Motor neuron (in vitro differentiated cells): ENCODE measurements at regions not wholly inside any gene's neighbourhood (a gene's known extent, or its start where the extent isn't known, plus 50 kb on each side); places are given as distances from the start of the nearest gene placed in this dataset.
"Not testable (repeated sequence)": the region's sequence is repeated elsewhere in the genome, so short reads cannot be mapped to it uniquely, and the experiment has no call there.

Experiments used
- ATAC-seq, 8 experiments: fragments of 200-7000 bp; cut with Tn5 transposase; replicated peaks in 6 of 8; 2 replicates each; pipeline ENCODE4 v1.8.0; 2021; ENCODE audit warnings: mild to moderate bottlenecking in 8 of 8, moderate library complexity in 8 of 8
- H3K27ac ChIP-seq, 2 donors: fragments of 250-450 bp; sonication (Bioruptor Pico); 2 replicates each; pipeline ENCODE4 v1.9.0; 2021; ENCODE audit warnings: antibody characterized with exemption in 2 of 2, mild to moderate bottlenecking in 2 of 2, moderate library complexity in 1 of 2
- H3K4me1 ChIP-seq, 2 donors: fragments of 250-450 bp; sonication (Bioruptor Pico); replicated peaks in 1 of 2; 2 replicates each; pipeline ENCODE4 v1.6.1; 2021; ENCODE audit warnings: antibody characterized with exemption in 2 of 2, mild to moderate bottlenecking in 2 of 2, moderate library complexity in 1 of 2
- H3K4me3 ChIP-seq, 5 donors: fragments of 250-450 bp; sonication (Bioruptor Pico); 2 replicates each; pipeline ENCODE4 v1.9.0; 2021; ENCODE audit warnings: antibody characterized with exemption in 5 of 5, mild to moderate bottlenecking in 5 of 5, moderate library complexity in 4 of 5
- WGBS, 10 experiments: fragments of 450-650 bp; shearing (Covaris generic); methylation state at CpG; one replicate each; pipeline ENCODE4 v1.0.0; 2022; 5-methylcytosine and 5-hydroxymethylcytosine counted together
- in situ Hi-C, 9 experiments: fragments of 400-800 bp; cut with MboI; loops; one replicate each; pipeline ENCODE4 v1.15.0; 2021; ENCODE audit warnings: low sequenced_read_pairs in 9 of 9, low pct_unique_long_range_greater_than_20kb in 2 of 9; ENCODE audit not compliant: unreplicated experiment in 9 of 9

DNA sequence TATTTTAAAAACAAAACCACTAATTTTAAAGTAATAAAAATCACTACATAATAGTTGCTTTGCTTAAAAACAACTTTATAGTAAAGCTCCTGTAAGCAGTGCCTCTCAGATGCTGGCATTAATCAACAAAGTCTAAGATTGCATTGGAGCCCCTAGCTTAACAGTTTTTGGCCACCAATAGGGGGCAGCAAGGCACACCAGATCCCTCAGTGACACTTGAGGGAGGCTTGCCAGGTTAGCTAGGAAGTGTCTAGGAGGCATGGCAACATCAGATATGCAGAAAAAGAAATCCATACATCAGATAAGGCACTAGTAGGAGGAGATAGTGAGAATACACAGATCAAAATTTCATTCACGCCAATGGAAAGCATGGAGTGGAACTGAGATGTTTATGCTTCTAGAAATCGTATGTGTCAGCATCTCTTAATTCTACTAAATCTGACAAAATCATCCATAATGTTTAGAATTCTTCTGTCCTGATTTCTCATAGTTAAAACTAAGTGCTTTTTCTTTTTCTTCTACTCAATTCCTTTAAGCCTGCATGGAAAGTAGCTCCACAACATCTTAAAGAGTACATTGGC, 73.6 kb upstream of the PAM start:
- Histone ChIP-seq H3K27ac (no peak overlapping the region), H3K4me1 (no peaks in the 10 kb centered on the region), H3K4me3 (no peak overlapping the region)
- peak; percentile 84 to 98 (median 92) for ATAC-seq
- WGBS, 10 experiments = 25 to 100% (median 59%) methylated on average over 1 to 2 of the region's 2 CpGs; no CpG with 5 or more reads in 2 of the 10 experiments
- in situ Hi-C loops = loop anchor here in 1 of 9 experiments (25.0 kb wide), 1 partner anchor 106 kb away; no protein-coding TSS in a partner anchor

DNA sequence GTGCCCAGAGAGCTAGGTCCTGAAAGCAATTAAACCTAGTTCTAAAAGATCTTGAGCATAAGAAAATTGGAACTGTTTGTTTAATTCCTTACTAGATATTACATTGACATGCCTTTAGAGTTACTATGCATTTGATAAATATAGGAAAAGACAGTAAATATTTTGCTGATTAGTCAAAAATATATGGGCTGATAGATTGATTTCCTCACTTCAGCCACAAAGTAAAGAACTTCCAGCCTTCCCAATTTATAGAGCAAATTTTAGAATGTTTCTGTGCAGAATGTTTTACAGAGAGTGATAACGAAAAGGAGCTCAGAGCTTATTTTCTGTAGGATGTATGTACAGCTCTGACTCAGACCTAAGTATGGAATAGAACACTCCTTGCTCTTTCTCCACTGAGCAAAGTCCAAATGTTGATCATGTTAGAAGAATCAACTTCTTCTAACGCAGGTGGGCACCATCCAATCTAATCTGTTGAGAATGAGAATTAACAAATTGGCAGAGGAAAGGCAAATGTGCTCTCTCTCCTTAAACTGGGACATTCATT, 72.9 kb upstream of the PAM start:
- ATAC-seq = no peak
- 73 to 100% (median 91%) methylated on average over 1 to 2 of the region's 2 CpGs; no CpG with 5 or more reads in 2 of the 10 experiments for WGBS, 10 experiments
- no peaks in the 10 kb centered on the region for H3K4me1 ChIP-seq
- in situ Hi-C loops = loop anchor here in 1 of 9 experiments (25.0 kb wide), 1 partner anchor 105 kb away; no protein-coding TSS in a partner anchor
- no peak overlapping the region for H3K4me3 ChIP-seq
- no peak overlapping the region for H3K27ac ChIP-seq

DNA sequence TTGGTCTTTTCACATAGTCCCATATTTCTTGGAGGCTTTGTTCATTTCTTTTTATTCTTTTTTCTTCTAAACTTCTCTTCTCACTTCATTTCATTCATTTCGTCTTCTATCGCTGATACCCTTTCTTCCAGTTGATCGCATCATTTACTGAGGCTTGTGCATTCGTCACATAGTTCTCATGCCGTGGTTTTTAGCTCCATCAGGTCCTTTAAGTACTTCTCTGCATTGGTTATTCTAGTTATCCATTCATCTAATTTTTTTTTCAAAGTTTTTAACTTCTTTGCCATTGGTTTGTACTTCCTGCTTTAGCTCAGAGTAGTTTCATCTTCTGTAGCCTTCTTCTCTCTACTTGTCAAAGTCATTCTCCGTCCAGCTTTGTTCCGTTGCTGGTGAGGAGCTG, 67.0 kb upstream of the PAM start:
- H3K4me1 ChIP-seq, H3K27ac ChIP-seq, ATAC-seq, H3K4me3 ChIP-seq: not testable (repeated sequence)
- WGBS, 10 experiments = 64 to 100% (median 94%) methylated on average over 3 to 7 of the region's 7 CpGs; no CpG with 5 or more reads in 1 of the 10 experiments
- in situ Hi-C loops = loop anchor here in 1 of 9 experiments (25.0 kb wide), 1 partner anchor 99 kb away; no protein-coding TSS in a partner anchor

DNA sequence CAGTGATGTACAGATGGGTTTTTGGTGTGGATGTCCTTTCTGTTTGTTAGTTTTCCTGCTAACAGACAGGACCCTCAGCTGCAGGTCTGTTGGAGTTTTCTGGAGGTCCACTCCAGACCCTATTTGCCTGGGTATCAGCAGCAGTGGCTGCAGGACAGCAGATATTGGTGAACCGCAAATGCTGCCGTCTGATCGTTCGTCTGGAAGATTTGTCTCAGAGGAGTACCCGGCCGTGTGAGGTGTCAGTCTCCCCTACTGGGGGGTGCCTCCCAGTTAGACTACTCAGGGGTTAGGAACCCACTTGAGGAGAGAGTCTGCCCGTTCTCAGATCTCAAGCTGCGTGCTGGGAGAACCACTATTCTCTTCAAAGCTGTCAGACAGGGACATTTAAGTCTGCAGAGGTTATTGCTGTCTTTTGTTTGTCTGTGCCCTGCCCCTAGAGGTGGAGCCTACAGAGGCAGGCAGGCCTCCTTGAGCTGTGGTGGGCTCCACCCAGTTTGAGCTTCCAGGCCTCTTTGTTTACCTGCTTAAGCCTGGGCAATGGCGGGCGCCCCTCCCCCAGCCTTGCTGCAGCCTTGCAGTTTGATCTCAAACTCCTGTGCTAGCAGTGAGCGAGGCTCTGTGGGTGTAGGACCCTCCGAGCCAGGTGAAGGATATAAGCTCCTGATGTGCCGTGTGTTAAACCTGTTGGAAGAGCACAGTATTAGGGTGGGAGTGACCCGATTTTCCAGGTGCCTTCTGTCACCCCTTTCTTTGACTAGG, 66.3 kb upstream of the PAM start:
- in situ Hi-C loops = loop anchor here in 1 of 9 experiments (25.0 kb wide), 1 partner anchor 99 kb away; no protein-coding TSS in a partner anchor
- ATAC-seq, H3K27ac ChIP-seq, H3K4me3 ChIP-seq, H3K4me1 ChIP-seq: not testable (repeated sequence)
- WGBS, 10 experiments = 92% methylated on average over 5 of the region's 14 CpGs; no CpG with 5 or more reads in 9 of the 10 experiments

DNA sequence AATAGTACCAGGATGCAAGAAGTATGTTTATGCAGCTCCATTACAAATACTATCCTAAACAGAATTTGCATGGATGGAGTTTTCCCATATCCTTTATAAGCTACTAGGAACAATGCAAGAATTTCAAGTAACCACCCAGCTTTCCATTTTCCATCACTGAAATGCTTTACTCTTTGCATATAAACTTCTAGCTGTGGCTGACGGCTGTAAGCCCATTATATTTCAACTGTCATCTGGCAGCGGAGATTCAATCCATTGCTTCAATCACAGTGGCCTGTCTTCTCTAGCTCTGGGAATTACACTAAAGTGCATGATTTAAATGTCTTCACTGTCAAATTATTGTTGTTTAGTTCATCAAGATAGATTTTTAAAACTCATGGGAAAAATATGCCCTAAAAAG, 64.2 kb upstream of the PAM start:
- in situ Hi-C loops = loop anchor here in 1 of 9 experiments (25.0 kb wide), 1 partner anchor 96 kb away; no protein-coding TSS in a partner anchor
- H3K4me1 ChIP-seq = no peaks in the 10 kb centered on the region
- peak in 2 of 8 experiments; percentile 40 to 79 for ATAC-seq
- WGBS, 10 experiments = 43 to 100% (median 84%) methylated on average over 1 to 2 of the region's 2 CpGs; no CpG with 5 or more reads in 2 of the 10 experiments
- H3K4me3 ChIP-seq = no peak overlapping the region
- no peak overlapping the region for H3K27ac ChIP-seq

DNA sequence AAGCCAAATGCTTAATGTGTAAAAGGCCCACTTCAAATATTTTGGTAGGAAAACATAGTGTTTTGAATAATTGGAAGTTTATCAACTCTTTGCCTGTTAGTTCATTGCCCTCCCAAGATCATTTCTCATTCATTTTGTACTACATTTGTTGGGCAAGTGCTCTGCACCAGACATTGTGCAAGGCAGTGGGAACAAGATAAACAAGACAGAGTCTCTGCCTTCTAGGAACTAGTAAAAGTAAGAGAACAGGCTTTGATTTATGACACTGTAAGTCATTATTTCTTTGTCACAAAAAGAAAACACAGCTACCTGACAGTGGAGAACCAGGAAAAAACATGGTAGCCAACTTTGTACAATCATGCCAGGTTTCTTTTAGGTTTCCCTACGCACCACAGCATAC, 63.7 kb upstream of the PAM start:
- Histone ChIP-seq H3K4me3 (no peak overlapping the region), H3K27ac (no peak overlapping the region), H3K4me1 (no peaks in the 10 kb centered on the region)
- 67 to 100% (median 95%) methylated on average over 1 of the region's 1 CpG; no CpG with 5 or more reads in 4 of the 10 experiments for WGBS, 10 experiments
- ATAC-seq = peak in 1 of 8 experiments; percentile 48
- in situ Hi-C loops = loop anchor here in 1 of 9 experiments (25.0 kb wide), 1 partner anchor 96 kb away; no protein-coding TSS in a partner anchor

DNA sequence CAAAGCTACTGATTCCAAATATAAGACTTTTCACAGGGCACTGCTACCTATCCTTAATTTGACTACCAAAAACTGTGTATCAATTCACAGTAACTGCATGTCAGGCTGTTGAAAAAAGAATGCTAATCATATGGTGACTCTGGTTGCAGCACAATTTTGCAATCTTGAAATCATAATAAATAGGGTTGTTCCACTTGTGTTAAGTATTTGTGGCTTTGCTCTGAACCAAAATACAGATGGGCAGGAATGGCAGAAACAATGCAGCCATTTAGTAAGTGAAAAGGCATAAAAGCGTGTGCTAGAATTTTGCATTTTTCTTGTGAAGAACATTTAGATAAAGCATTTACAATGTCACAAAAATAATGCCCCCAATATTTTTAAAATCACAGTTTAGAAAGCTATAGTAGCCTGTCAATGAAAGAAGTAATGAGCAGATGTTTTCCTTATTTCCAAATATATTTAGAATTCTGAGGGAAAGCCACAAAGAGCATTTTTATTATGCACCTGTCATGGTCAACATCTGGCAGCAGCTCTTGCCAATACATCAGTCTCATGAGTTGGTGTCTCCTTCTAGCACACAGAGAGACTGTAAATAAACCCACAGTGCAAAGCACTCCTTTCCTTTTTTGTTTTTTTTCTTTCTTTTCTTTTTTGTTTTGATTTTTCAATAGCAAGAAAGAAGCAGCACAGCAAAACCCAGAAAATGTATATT, 54.8 kb upstream of the PAM start:
- Histone ChIP-seq H3K4me3 (no peak overlapping the region), H3K27ac (no peak overlapping the region), H3K4me1 (no peaks in the 10 kb centered on the region)
- 14 to 100% (median 81%) methylated on average over 1 of the region's 1 CpG; no CpG with 5 or more reads in 4 of the 10 experiments for WGBS, 10 experiments
- peak in 1 of 8 experiments; percentile 61 for ATAC-seq
- in situ Hi-C loops = no loop called here

DNA sequence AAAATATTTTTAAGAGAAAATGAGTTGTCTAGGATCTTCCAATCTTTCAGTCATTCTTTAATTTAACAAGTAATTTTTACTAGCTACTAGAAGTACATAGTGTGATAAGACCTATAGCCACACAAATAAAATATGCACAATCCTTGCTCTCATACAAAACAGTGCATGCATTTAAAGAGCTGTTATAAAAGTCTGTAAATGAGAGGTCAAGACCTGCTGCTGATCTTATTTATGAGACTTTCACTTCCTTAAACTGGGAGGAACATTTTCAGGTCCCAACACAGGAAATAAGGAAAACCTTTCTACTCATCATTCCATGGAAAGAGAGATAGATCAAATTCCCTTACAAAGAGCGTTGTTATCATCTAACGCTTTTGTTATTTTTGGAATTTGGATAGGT, 54.2 kb upstream of the PAM start:
- Histone ChIP-seq H3K4me3 (no peak overlapping the region), H3K4me1 (no peaks in the 10 kb centered on the region), H3K27ac (no peak overlapping the region)
- no peak for ATAC-seq
- in situ Hi-C loops = no loop called here
- 23 to 100% (median 94%) methylated on average over 1 to 2 of the region's 2 CpGs; no CpG with 5 or more reads in 1 of the 10 experiments for WGBS, 10 experiments

DNA sequence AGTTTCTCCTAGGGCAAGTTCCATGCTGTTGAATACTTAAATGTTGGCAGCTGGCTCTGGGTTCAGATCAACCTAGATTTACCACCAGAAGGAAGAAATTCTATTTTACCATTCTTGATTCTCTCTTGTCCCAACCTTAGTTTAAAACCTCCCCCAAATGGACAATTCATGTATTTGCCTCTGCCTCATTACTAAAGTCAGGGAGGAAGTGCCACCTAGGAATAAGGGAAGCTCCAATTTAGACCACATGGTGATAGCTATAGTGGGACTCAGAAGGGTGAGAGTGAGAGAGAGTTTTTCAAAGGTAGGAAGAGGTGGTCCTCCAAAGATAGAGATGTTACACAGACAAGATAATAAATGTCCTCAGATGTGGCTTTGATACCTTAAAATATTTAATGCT, 53.4 kb upstream of the PAM start:
- no peak overlapping the region for H3K27ac ChIP-seq
- in situ Hi-C loops = no loop called here
- no peak for ATAC-seq

More for the DNA sequence above, 53.4 kb upstream of the PAM start:
- Histone ChIP-seq H3K4me1 (no peaks in the 10 kb centered on the region), H3K4me3 (no peak overlapping the region)
